ENCODE measurements at regions not wholly inside any gene's neighbourhood (a gene's known extent, or its start where the extent isn't known, plus 50 kb on each side); places are given as distances from the start of the nearest gene placed in this dataset.
A peak's percentile ranks its signal among the peaks of the same experiment; 100 is the strongest.

- peaks cover 25% of the 10 kb centered on the region; the same call in 1 of the 2 replicates for H3K27me3 ChIP-seq (ENCODE audit: low read length)
- no peak overlapping the region for H3K4me3 ChIP-seq (ENCODE audit: low read length)
- TF ChIP-seq CTCF (conservative IDR thresholded peaks at IDR 0.05; ENCODE audit: low read depth, low read length), result peak; percentile 99
- TF ChIP-seq EZH2 (IDR thresholded peaks at IDR 0.05; ENCODE audit: low read length, unreplicated experiment), result no peak
- no peaks in the 10 kb centered on the region for H3F3A ChIP-seq (ENCODE audit: low read length, unreplicated experiment)
- H2AFZ ChIP-seq (ENCODE audit: low read length), result no peak overlapping the region
- H3K4me2 ChIP-seq (ENCODE audit: low read length), result no peak overlapping the region
- ChIA-PET CTCF (no interaction called here), POLR2A (ENCODE audit: unreplicated experiment) (no interaction called here)
- H3K36me3 ChIP-seq (ENCODE audit: low read depth, low read length), result no peaks in the 10 kb centered on the region
- H3K4me1 ChIP-seq (ENCODE audit: insufficient read depth, low read length), result no peaks in the 10 kb centered on the region
- H3K9me2 ChIP-seq (replicated peaks; ENCODE audit: low read length), result no peaks in the 10 kb centered on the region
- H3K9ac ChIP-seq (ENCODE audit: low read length), result no peak overlapping the region
- H3K27ac ChIP-seq (ENCODE audit: low read length), result no peak overlapping the region
- peak; percentile 71 for DNase-seq
- intact Hi-C loops (cut with micrococcal nuclease), result loop anchor here (1.0 to 2.0 kb wide), 2 partner anchors 67 to 137 kb away; no protein-coding TSS in a partner anchor
- no peaks in the 10 kb centered on the region for H3K79me2 ChIP-seq (ENCODE audit: low read length)
- BruUV-seq (replicated peaks), result no TSS peak
- ATAC-seq, result no peak
- no peaks in the 10 kb centered on the region for H3K9me3 ChIP-seq (ENCODE audit: low read length)
- no peaks in the 10 kb centered on the region for H4K20me1 ChIP-seq (ENCODE audit: low read length)
These were observed 188.3 kb upstream of the ZFP64 start for GRCh38 chr20:52379723-52380336.

- Histone ChIP-seq H3K27ac (ENCODE audit: low read length) (no peak overlapping the region), H3F3A (ENCODE audit: low read length, unreplicated experiment) (no peaks in the 10 kb centered on the region), H3K9me2 (replicated peaks; ENCODE audit: low read length) (no peaks in the 10 kb centered on the region), H3K27me3 (ENCODE audit: low read length) (peaks cover 55% of the 10 kb centered on the region), H3K9me3 (ENCODE audit: low read length) (no peaks in the 10 kb centered on the region), H3K36me3 (ENCODE audit: low read depth, low read length) (no peaks in the 10 kb centered on the region), H3K4me1 (ENCODE audit: insufficient read depth, low read length) (no peaks in the 10 kb centered on the region), H3K79me2 (ENCODE audit: low read length) (no peaks in the 10 kb centered on the region), H3K4me2 (ENCODE audit: low read length) (no peak overlapping the region), H2AFZ (ENCODE audit: low read length) (no peak overlapping the region), H3K4me3 (ENCODE audit: low read length) (no peak overlapping the region), H3K9ac (ENCODE audit: low read length) (no peak overlapping the region), H4K20me1 (ENCODE audit: low read length) (no peaks in the 10 kb centered on the region)
- ChIA-PET POLR2A (ENCODE audit: unreplicated experiment) (no interaction called here), CTCF (no interaction called here)
- no TSS peak for BruUV-seq (replicated peaks)
- intact Hi-C loops (cut with micrococcal nuclease), result no loop called here
- no peak for TF ChIP-seq EZH2phosphoT487 (IDR thresholded peaks at IDR 0.05; ENCODE audit: borderline replicate concordance, low read length)
- no peak for TF ChIP-seq CTCF (conservative IDR thresholded peaks at IDR 0.05; ENCODE audit: low read depth, low read length)
- TF ChIP-seq EZH2 (IDR thresholded peaks at IDR 0.05; ENCODE audit: low read length, unreplicated experiment), result no peak
- ATAC-seq, result no peak
- DNase-seq, result no peak
These were observed 180.6 kb upstream of the ZFP64 start for GRCh38 chr20:52372169-52372568.

- POLR2A ChIA-PET (ENCODE audit: unreplicated experiment), result no interaction called here
- CTCF ChIA-PET, result no interaction called here
- no peak for TF ChIP-seq EZH2 (IDR thresholded peaks at IDR 0.05; ENCODE audit: low read length, unreplicated experiment)
- no peak for TF ChIP-seq EZH2phosphoT487 (IDR thresholded peaks at IDR 0.05; ENCODE audit: borderline replicate concordance, low read length)
- TF ChIP-seq CTCF (conservative IDR thresholded peaks at IDR 0.05; ENCODE audit: low read depth, low read length), result no peak
These were observed 174.1 kb upstream of the ZFP64 start for GRCh38 chr20:52365688-52366087.

More at GRCh38 chr20:52365688-52366087, 174.1 kb upstream of the ZFP64 start:
- intact Hi-C loops (cut with micrococcal nuclease), result no loop called here
- H3K4me2 ChIP-seq (ENCODE audit: low read length), result no peak overlapping the region
- H3K79me2 ChIP-seq (ENCODE audit: low read length), result no peaks in the 10 kb centered on the region
- DNase-seq (no peak), ATAC-seq (no peak)
- BruUV-seq (replicated peaks), result no TSS peak
- H3K4me3 ChIP-seq (ENCODE audit: low read length), result no peak overlapping the region
- no peaks in the 10 kb centered on the region for H3K9me2 ChIP-seq (replicated peaks; ENCODE audit: low read length)
- no peak overlapping the region for H3K9ac ChIP-seq (ENCODE audit: low read length)
- H3K36me3 ChIP-seq (ENCODE audit: low read depth, low read length), result no peaks in the 10 kb centered on the region
- no peak overlapping the region for H3K27ac ChIP-seq (ENCODE audit: low read length)
- no peak overlapping the region for H2AFZ ChIP-seq (ENCODE audit: low read length)
- H4K20me1 ChIP-seq (ENCODE audit: low read length), result no peaks in the 10 kb centered on the region
- no peaks in the 10 kb centered on the region for H3K9me3 ChIP-seq (ENCODE audit: low read length)
- peaks cover 9% of the 10 kb centered on the region; the same call in 1 of the 2 replicates for H3K27me3 ChIP-seq (ENCODE audit: low read length)
- H3K4me1 ChIP-seq (ENCODE audit: insufficient read depth, low read length), result no peaks in the 10 kb centered on the region
- H3F3A ChIP-seq (ENCODE audit: low read length, unreplicated experiment), result no peaks in the 10 kb centered on the region
